Ramos (cell line): ENCODE measurements at regions not wholly inside any gene's neighbourhood (a gene's known extent, or its start where the extent isn't known, plus 50 kb on each side); places are given as distances from the start of the nearest gene placed in this dataset.

Experiments used
- in situ Hi-C: fragments of 300-500 bp; cut with MboI; formaldehyde crosslinking; loops from one replicate; pipeline ENCODE4 v1.14.3; 2022; ENCODE audit warnings: low sequenced_read_pairs; ENCODE audit not compliant: unreplicated experiment

DNA sequence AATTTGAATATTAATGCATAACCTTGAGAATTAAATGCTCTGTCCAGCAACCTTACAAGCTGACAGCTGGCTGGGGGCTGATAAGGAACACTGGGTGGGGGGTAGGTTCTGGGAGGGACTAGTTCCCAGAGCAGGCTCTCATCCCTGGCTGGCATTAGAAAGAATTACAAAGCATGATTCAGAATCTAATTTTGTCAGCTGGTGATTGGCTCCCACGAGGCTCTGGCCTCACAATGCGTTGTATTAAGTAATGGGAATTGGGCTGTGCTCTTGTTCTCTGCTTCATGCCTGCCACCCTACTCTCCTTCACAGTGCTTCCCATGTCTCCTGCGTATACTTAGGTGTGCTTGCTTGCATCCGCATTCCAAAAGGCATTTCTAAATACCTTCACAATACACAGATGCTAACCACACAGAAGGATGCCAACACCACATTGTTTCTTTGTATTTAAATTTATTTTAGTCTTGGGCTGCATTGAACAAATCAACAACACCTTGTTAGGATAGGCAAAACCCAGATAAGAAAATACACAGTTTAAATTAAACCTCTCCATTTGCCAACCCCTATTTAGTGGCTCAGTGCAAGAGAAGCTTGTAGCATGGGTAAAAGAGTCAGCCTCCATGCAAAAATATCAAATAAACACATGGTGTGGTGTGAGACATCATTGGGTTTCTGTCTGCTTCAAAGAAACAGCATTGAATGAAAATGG lies 434.5 kb upstream of the JAG1 start:
- in situ Hi-C loops, result no loop called here

- in situ Hi-C loops, result no loop called here
Observed at GRCh38 chr20:11110535-11110934, 436.7 kb upstream of the JAG1 start.

- in situ Hi-C loops, result no loop called here
Observed at GRCh38 chr20:11111191-11111590, 437.4 kb upstream of the JAG1 start.

DNA sequence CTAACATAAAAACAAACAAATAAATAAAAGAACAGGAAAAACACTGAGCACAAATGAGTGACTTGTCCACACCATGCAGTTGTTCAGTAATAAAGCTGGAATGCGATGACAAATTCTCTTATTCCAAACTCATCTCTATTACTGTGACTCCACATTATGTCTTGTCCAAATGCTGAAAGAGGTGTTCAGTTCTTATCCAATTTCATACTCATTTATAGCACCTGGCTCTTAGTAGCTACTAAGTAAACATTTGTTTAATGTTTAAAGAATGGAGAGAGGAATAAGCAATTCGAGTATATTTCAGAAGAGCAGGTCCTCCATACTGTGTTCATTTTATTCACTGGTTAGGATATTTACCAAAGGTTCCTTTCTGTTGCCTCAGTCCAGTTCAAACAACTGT lies 439.0 kb upstream of the JAG1 start:
- in situ Hi-C loops, result no loop called here

DNA sequence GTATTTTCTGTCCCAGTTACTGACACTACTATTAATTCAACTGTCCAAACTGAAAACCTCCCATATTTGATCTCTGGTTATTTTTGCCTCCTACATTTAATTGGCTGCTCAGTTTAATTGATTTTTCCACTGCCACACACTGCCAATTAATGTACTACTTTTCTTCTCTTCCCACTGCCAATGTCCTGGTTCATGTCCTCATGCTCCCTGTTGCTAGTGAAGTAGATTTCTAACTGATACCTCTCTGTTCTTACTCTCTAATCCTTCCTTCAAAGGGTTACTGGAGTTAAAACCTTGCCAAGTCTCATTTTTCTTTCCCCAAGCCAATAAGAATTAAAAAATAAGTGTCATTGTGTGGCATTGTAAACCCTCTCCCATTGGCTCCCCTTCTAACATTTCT lies 440.6 kb upstream of the JAG1 start:
- in situ Hi-C loops, result no loop called here

DNA sequence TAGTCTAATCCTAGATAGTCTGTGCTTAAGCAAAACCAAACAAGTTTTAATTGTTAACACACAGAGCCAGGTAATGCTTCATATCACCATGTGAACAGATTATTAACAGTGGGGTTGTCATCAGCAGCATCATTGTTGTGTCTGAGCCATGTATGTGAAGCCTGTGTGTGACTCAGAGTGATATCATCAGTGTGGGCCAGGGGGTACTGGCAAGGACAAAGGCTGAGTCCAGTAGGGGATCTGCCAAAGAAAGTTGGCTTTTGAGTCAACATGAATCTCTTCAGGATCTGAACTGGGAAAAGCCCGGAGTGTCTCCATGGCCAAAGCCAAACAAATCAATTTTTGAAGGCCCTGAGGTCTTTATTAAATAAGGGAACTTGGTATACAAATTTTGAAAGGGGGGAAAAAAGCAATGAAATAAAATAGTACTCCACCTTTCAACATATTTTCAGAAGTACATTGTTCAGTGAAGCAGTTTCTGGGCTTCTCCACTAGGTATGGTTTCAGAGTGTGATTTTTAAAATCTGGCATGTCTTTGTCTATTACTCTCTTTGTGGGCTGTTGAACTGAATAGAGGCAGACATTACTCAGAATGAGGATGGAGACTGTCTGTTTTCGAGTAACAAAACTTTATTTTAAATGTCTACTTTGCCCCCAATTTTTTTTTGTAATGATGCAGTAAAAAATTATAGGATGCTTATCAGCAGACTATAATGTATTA lies 444.2 kb upstream of the JAG1 start:
- in situ Hi-C loops, result no loop called here

DNA sequence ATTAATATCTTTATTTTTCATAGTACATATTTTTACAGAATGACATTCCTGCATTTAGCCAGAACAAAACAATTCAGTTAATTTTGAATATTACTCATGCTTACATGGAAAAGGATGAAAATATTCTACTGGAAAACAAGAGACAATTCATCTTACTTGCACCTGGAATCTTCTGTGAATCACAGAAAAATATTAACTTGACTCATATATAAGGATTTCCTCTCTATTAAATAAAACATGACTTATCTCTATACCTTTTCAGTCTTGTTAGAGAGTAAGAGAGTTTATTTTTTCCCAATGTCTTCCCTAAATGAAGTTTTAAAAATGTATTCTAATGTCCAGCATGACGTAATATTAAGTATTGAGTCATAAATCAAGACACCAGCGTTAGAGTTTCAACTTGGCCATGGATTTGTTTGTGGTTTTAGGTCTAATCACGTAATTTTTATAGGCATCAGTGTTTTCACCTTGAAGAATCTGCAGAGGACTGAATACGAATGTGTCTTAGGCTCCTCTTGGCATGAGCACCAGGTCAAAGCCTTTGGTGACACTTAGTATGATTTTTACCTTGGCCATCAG lies 445.1 kb upstream of the JAG1 start:
- in situ Hi-C loops, result no loop called here

DNA sequence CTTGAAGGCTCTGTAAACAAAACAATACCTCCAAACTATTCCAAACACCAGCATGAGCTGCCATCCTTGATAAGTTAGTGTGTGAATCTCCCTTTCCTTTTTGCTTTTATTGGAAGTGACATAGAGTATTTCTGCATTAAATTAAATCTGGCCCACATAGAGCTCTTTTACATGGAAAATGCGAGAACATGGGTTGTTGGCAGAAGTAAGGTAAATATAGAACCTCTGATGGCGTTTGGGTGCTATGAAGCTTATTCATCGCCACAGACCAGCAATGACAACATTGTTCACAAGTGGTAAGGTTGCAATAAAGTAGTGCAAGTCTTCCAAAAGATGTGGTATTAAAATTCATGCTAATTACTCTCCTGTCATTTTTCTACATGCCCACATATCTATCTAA lies 445.8 kb upstream of the JAG1 start:
- in situ Hi-C loops, result no loop called here

- in situ Hi-C loops, result no loop called here
Observed at GRCh38 chr20:11120431-11120830, 446.6 kb upstream of the JAG1 start.

DNA sequence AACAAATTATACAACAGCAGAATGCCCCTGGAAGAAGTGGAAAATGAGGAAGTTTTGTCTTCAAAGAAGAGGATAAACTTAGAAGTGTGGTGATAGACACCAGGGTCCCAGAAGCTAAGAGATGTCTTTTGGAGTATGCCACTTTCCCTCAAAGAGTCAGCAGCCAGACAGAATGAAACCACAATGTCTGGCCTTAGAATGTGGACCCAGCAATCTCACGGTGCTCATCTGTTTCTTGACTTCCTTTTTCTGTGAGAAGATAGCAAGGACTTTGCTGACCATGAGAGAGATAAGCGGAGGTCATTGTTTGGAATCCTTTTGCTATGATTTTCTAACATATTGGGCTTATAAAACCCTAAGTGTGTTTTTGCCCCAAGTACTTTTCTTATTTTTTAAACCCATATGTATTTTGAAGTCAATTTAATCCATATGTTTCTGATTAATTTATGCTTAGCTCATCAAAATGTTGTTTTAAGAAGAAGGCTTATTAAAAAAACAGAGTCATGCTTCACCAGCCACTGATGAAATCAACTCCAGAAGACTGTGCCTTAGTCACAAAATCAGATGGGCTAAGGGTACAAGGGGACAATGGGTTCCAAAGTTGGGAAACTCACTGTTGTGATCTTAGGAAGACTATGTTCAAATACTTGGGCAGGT lies 451.2 kb upstream of the JAG1 start:
- in situ Hi-C loops, result no loop called here

GRCh38 chr20:11128220-11128718 lies 454.5 kb upstream of the JAG1 start:
- in situ Hi-C loops, result no loop called here

DNA sequence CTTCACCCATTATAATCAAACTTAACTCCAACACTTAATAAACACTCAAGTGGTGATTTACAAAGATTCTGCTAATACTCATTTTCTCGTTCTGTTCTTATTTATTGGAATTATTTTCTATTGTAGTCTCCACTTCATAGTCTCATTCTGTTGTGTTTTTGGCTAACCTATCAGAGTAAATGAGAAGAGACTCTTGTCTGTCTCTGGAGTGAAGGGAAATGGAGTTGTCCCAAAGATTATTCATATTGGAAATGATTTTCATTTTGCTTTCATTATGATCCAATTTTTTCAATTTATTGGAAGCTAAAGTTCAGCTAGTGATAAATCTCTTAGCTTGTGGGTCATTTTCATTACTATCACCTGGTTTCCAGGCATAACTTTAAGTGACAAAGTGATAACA lies 454.9 kb upstream of the JAG1 start:
- in situ Hi-C loops, result no loop called here

DNA sequence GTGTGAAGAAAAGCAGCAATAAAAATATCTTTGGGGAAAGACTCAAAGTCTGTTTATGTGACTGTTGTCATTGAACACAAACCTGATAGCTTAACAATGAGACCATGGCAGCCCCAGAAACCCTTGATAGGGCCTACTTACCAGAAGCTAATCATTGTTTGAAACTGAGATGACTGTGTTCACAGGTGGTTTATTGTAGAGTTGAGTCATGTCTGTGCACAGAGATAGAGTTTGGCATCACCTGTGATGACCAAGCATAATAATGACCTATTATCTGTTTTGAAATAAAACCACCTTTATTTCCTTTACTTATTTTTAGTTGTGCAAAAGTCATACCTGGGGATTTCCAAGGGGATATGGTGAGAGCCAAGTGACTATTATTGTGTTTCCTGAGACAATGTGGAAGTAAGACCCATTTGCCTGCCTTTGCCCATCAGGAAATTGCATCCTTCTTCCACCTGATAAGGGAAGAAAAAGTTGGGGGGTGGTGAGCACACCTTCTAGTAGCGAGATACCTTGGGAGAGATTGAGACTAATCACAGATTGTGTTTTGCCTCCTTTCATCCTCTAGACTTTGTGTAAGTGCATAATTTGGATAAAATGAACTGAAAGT lies 456.9 kb upstream of the JAG1 start:
- in situ Hi-C loops, result no loop called here

DNA sequence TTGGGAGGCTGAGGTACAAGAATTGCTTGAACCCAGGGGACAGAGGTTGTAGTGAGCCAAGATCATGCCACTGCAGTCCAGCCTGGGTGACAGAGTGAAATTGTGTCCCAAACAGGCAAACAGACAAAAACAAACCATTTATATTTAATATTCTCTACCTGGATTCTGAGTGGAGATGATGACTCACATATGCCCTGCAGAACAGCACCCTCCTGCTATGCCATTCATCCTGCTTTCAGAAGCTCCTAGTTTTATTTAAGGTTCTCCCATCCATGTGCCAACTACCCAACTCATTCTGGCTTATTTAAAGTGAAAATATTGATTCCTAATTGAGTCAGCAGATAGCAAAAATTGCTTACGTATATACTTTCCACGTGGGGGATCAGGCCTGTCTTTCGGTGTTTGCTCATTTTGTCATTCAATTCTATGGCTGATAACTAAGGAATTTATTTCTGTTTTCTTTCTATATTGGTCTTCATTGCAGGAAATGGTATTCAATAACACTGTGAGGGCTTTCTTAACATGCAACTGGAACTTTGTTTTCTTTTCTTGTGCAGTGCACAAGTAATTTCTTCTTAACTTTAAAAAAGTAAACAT lies 459.1 kb upstream of the JAG1 start:
- in situ Hi-C loops, result no loop called here

DNA sequence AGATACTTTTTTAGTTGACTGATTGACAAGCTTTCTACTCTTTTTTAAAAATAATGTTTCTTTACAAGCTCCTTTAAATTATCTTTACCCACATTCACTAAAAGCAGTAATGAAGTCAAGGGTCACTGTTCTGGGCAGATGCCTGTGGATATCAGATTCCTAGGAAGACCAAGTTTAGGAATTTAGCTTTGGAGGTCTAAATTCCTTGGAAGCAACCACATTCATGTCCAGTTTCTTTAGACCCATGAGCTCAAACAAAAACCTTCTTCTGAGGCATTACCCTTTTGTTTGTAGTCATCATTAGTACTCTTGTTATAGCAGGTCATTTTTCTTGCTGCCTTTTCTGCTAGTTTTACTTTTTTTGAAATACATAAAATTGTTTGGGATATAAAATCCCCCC lies 462.9 kb upstream of the JAG1 start:
- in situ Hi-C loops, result no loop called here

DNA sequence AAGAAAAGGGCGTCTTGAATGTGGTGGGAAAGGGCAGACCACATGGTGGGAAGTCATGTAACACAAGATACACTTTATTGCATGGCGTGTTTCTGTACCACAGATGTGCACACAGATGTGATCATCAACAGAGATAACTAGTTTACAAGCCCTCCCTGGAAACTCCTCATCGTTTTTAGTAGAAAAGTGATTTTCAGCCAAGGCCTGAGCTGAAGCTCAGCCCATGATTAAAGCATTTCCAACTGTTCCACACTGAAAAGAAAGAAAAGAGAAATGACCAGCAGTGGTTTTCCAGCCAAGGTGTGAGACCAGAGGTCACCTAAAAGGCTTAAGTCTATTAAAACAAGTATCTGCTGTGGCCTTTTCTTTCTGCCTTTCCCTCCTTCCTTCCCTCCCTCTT lies 463.9 kb upstream of the JAG1 start:
- in situ Hi-C loops, result no loop called here

- in situ Hi-C loops, result no loop called here
Observed at GRCh38 chr20:11140359-11140758, 466.6 kb upstream of the JAG1 start.

GRCh38 chr20:11143481-11143880 lies 469.7 kb upstream of the JAG1 start:
- in situ Hi-C loops, result no loop called here

- in situ Hi-C loops, result no loop called here
Observed at GRCh38 chr20:11144114-11144950, 470.5 kb upstream of the JAG1 start.
